Activated CD8-positive, alpha-beta memory T cell treated with anti-CD3 and anti-CD28 coated beads, Interleukin-2, amount 10 ng/mL, durations not matched to agents 7 days and 5 days (primary cell): ENCODE measurements at regions not wholly inside any gene's neighbourhood (a gene's known extent, or its start where the extent isn't known, plus 50 kb on each side); places are given as distances from the start of the nearest gene placed in this dataset.
A peak's percentile ranks its signal among the peaks of the same experiment; 100 is the strongest.
"Not testable (repeated sequence)": the region's sequence is repeated elsewhere in the genome, so short reads cannot be mapped to it uniquely, and the experiment has no call there.

Source experiments
- ATAC-seq: fragments of 150-1000 bp; cut with Tn5 transposase; one replicate; pipeline ENCODE4 v1.10.0; 2021; ENCODE audit warnings: moderate library complexity
- CTCF ChIA-PET: fragments of 350-600 bp; sonication (Branson Sonifier 250); formaldehyde crosslinking; loops from one replicate; lab custom pipeline; 2021; ENCODE audit warnings: antibody characterized with exemption; lab: Charles Lee
- DNase-seq: peaks from one replicate; pipeline ENCODE4 v3.0.0-alpha.2; 2020
- H3K27ac Mint-ChIP-seq: one replicate; pipeline ENCODE4 v1.8.0; 2021; ENCODE audit warnings: mild to moderate bottlenecking, mixed read lengths
- H3K27me3 Mint-ChIP-seq: one replicate; pipeline ENCODE4 v1.8.0; 2021; ENCODE audit warnings: mixed read lengths
- H3K36me3 Mint-ChIP-seq: one replicate; pipeline ENCODE4 v1.8.0; 2021; ENCODE audit warnings: mild to moderate bottlenecking, mixed read lengths
- H3K4me1 Mint-ChIP-seq: one replicate; pipeline ENCODE4 v1.8.0; 2021; ENCODE audit warnings: mixed read lengths
- H3K4me3 Mint-ChIP-seq: one replicate; pipeline ENCODE4 v1.8.0; 2021; ENCODE audit warnings: mild to moderate bottlenecking, moderate library complexity, mixed read lengths
- H3K9me3 Mint-ChIP-seq: one replicate; pipeline ENCODE4 v1.8.0; 2022; ENCODE audit warnings: low read depth, mixed read lengths

GRCh38 chr20:50447102-50447804 is 62.9 kb upstream of the PTPN1 start:
- DNase-seq: no peak
- H3K4me1 Mint-ChIP-seq: peaks cover 40% of the 10 kb centered on the region
- H3K9me3 Mint-ChIP-seq: no peaks in the 10 kb centered on the region
- no peak overlapping the region for H3K27ac Mint-ChIP-seq
- peaks cover 38% of the 10 kb centered on the region for H3K27me3 Mint-ChIP-seq
- ATAC-seq: no peak
- H3K4me3 Mint-ChIP-seq: no peak overlapping the region
- no peaks in the 10 kb centered on the region for H3K36me3 Mint-ChIP-seq
- CTCF ChIA-PET: interaction anchor here (1.2 kb wide), 1 partner anchor 132 kb away, joined by 3 read pairs; no protein-coding TSS in a partner anchor

GRCh38 chr20:50447817-50448216 is 62.4 kb upstream of the PTPN1 start:
- ATAC-seq (no peak), DNase-seq (no peak)
- CTCF ChIA-PET: interaction anchor here (1.2 to 1.7 kb wide), 2 partner anchors 132 to 259 kb away, joined by 3 to 4 read pairs; no protein-coding TSS in a partner anchor
- Mint-ChIP-seq H3K27ac (no peak overlapping the region), H3K4me3 (no peak overlapping the region), H3K36me3 (no peaks in the 10 kb centered on the region), H3K4me1 (peaks cover 40% of the 10 kb centered on the region), H3K9me3 (no peaks in the 10 kb centered on the region), H3K27me3 (peaks cover 43% of the 10 kb centered on the region)

GRCh38 chr20:50448625-50449403 is 61.4 kb upstream of the PTPN1 start:
- ATAC-seq, H3K4me3 Mint-ChIP-seq, H3K9me3 Mint-ChIP-seq, H3K36me3 Mint-ChIP-seq, DNase-seq, H3K27ac Mint-ChIP-seq: not testable (repeated sequence)
- peaks cover 53% of the 10 kb centered on the region for H3K27me3 Mint-ChIP-seq
- peaks cover 41% of the 10 kb centered on the region for H3K4me1 Mint-ChIP-seq
- CTCF ChIA-PET: interaction anchor here (1.2 to 1.7 kb wide), 3 partner anchors 11 to 260 kb away, joined by 3 to 5 read pairs (median 4); no protein-coding TSS in a partner anchor

- H3K36me3 Mint-ChIP-seq: no peaks in the 10 kb centered on the region
- ATAC-seq (peak; percentile 29), DNase-seq (no peak)
- no peak overlapping the region for H3K4me3 Mint-ChIP-seq
- CTCF ChIA-PET: interaction anchor here (1.2 to 1.8 kb wide), 8 partner anchors 10 to 270 kb away, joined by 3 to 6 read pairs (median 4); partner anchors contain the start of gene CEBPB
- peaks cover 42% of the 10 kb centered on the region for H3K4me1 Mint-ChIP-seq
- H3K9me3 Mint-ChIP-seq: no peaks in the 10 kb centered on the region
- peaks cover 60% of the 10 kb centered on the region for H3K27me3 Mint-ChIP-seq
- peak overlapping the region; percentile 38 for H3K27ac Mint-ChIP-seq
Observed at GRCh38 chr20:50449738-50450492, 60.3 kb upstream of the PTPN1 start.

GRCh38 chr20:50450493-50450826 is 59.7 kb upstream of the PTPN1 start:
- H3K27me3 Mint-ChIP-seq: peaks cover 61% of the 10 kb centered on the region
- H3K9me3 Mint-ChIP-seq: no peaks in the 10 kb centered on the region
- DNase-seq: no peak
- no peaks in the 10 kb centered on the region for H3K36me3 Mint-ChIP-seq
- peak overlapping the region; percentile 33 for H3K4me3 Mint-ChIP-seq
- CTCF ChIA-PET: interaction anchor here (1.1 to 1.8 kb wide), 11 partner anchors 10 to 272 kb away, joined by 3 to 7 read pairs (median 4); partner anchors contain the start of gene CEBPB
- H3K4me1 Mint-ChIP-seq: peaks cover 42% of the 10 kb centered on the region
- ATAC-seq: no peak
- H3K27ac Mint-ChIP-seq: peak overlapping the region; percentile 38

GRCh38 chr20:50450881-50451752 is 59.1 kb upstream of the PTPN1 start:
- Mint-ChIP-seq H3K4me3 (peak overlapping the region; percentile 33), H3K27ac (peak overlapping the region; percentile 18), H3K9me3 (no peaks in the 10 kb centered on the region), H3K36me3 (no peaks in the 10 kb centered on the region), H3K27me3 (peaks cover 61% of the 10 kb centered on the region), H3K4me1 (peaks cover 45% of the 10 kb centered on the region)
- peak; percentile 78 for ATAC-seq
- CTCF ChIA-PET: interaction anchor here (0.8 to 1.8 kb wide), 11 partner anchors 9 to 272 kb away, joined by 3 to 7 read pairs (median 3); partner anchors contain the start of gene CEBPB
- peak; percentile 70 for DNase-seq

GRCh38 chr20:50451792-50452425 is 58.3 kb upstream of the PTPN1 start:
- not testable (repeated sequence) for DNase-seq, ATAC-seq, H3K4me3 Mint-ChIP-seq, H3K36me3 Mint-ChIP-seq, H3K9me3 Mint-ChIP-seq, H3K27ac Mint-ChIP-seq
- H3K27me3 Mint-ChIP-seq: peaks cover 55% of the 10 kb centered on the region
- peaks cover 46% of the 10 kb centered on the region for H3K4me1 Mint-ChIP-seq
- CTCF ChIA-PET: interaction anchor here (0.6 to 1.8 kb wide), 10 partner anchors 8 to 273 kb away, joined by 3 to 7 read pairs (median 3); partner anchors contain the start of gene CEBPB

GRCh38 chr20:50453533-50454244 is 56.5 kb upstream of the PTPN1 start:
- no peak overlapping the region for H3K27ac Mint-ChIP-seq
- ATAC-seq (no peak), DNase-seq (no peak)
- H3K4me3 Mint-ChIP-seq: no peak overlapping the region
- H3K4me1 Mint-ChIP-seq: peaks cover 38% of the 10 kb centered on the region
- H3K36me3 Mint-ChIP-seq: no peaks in the 10 kb centered on the region
- H3K27me3 Mint-ChIP-seq: peaks cover 55% of the 10 kb centered on the region
- no peaks in the 10 kb centered on the region for H3K9me3 Mint-ChIP-seq
- CTCF ChIA-PET: interaction anchor here (1.3 kb wide), 1 partner anchor 16 kb away, joined by 3 read pairs; no protein-coding TSS in a partner anchor

GRCh38 chr20:50455245-50455644 is 54.9 kb upstream of the PTPN1 start:
- not testable (repeated sequence) for DNase-seq, H3K36me3 Mint-ChIP-seq, H3K4me3 Mint-ChIP-seq, ATAC-seq, H3K27ac Mint-ChIP-seq, H3K9me3 Mint-ChIP-seq
- CTCF ChIA-PET: interaction anchor here (0.7 to 1.9 kb wide), 6 partner anchors 9 to 276 kb away, joined by 3 to 5 read pairs (median 3); partner anchors contain the start of gene CEBPB
- peaks cover 56% of the 10 kb centered on the region for H3K27me3 Mint-ChIP-seq
- H3K4me1 Mint-ChIP-seq: peaks cover 27% of the 10 kb centered on the region

- Mint-ChIP-seq H3K27me3 (peaks cover 57% of the 10 kb centered on the region), H3K9me3 (no peaks in the 10 kb centered on the region), H3K36me3 (no peaks in the 10 kb centered on the region), H3K4me3 (no peak overlapping the region), H3K4me1 (peaks cover 24% of the 10 kb centered on the region), H3K27ac (no peak overlapping the region)
- DNase-seq (no peak), ATAC-seq (no peak)
- CTCF ChIA-PET: interaction anchor here (0.6 to 1.9 kb wide), 6 partner anchors 9 to 513 kb away, joined by 3 to 5 read pairs (median 4); partner anchors contain the start of gene CEBPB
Observed at GRCh38 chr20:50455656-50456451, 54.3 kb upstream of the PTPN1 start.
